Ishikawa (cell line): ENCODE measurements at regions not wholly inside any gene's neighbourhood (a gene's known extent, or its start where the extent isn't known, plus 50 kb on each side); places are given as distances from the start of the nearest gene placed in this dataset.

Experiments
- CEBPB ChIP-seq: IDR thresholded peaks from 2 replicates; pipeline ENCODE4 v1.6.1; 2012
- CREB1 ChIP-seq: IDR thresholded peaks from 2 replicates; pipeline ENCODE4 v1.6.1; 2012; ENCODE audit warnings: low read depth
- EGR1 ChIP-seq: IDR thresholded peaks from 2 replicates; pipeline ENCODE4 v1.6.1; 2012
- EP300 ChIP-seq: IDR thresholded peaks from 2 replicates; pipeline ENCODE4 v1.6.1; 2012; ENCODE audit warnings: borderline replicate concordance
- FOXM1 ChIP-seq: IDR thresholded peaks from 2 replicates; pipeline ENCODE4 v1.6.1; 2012; ENCODE audit warnings: low read depth, borderline replicate concordance
- NFIC ChIP-seq: IDR thresholded peaks from 2 replicates; pipeline ENCODE4 v1.6.1; 2012
- RAD21 ChIP-seq: IDR thresholded peaks from 2 replicates; pipeline ENCODE4 v1.6.1; 2012; ENCODE audit warnings: low read depth
- TAF1 ChIP-seq: IDR thresholded peaks from 2 replicates; pipeline ENCODE4 v1.6.1; 2012; ENCODE audit warnings: low read depth, mild to moderate bottlenecking
- TCF12 ChIP-seq: IDR thresholded peaks from 2 replicates; pipeline ENCODE4 v1.6.1; 2012; ENCODE audit warnings: low read depth
- TEAD4 ChIP-seq: IDR thresholded peaks from 2 replicates; pipeline ENCODE4 v1.6.1; 2012
- YY1 ChIP-seq: IDR thresholded peaks from 2 replicates; pipeline ENCODE4 v1.6.1; 2012; ENCODE audit warnings: low read depth
- ZBTB7A ChIP-seq: IDR thresholded peaks from 2 replicates; pipeline ENCODE4 v1.6.1; 2012; ENCODE audit warnings: low read depth
- TF ChIP-seq, protein P1 (sequence below): IDR thresholded peaks from 2 replicates; pipeline ENCODE4 v1.6.1; 2012; ENCODE audit warnings: low read depth, mild to moderate bottlenecking
- TF ChIP-seq, protein P2 (sequence below): IDR thresholded peaks from 2 replicates; pipeline ENCODE4 v1.6.1; 2012
- TF ChIP-seq, protein P3 (sequence below): IDR thresholded peaks from 2 replicates; pipeline ENCODE4 v1.6.1; 2012

DNA sequence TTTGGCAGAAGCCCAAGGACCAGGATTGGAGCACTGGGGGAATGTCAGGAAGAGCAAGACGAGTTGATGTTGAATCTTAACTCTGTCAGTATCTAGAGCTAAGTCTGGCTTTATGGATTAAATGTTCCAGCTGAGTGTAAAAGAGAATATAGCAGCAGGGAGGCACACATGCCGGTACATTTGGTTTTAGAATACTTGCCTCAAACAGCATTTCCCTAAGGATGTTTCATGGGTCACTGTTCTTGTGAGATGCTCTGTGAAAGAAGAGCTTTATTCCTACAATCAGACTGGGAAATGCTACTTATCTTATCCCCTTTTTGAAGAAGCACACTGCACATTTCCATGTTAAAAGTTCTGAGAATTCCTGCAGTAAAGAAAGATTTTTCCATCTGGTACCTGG, 440.3 kb upstream of the B3GALT2 start:
- TF ChIP-seq EGR1 (no peak), EP300 (no peak), ZBTB7A (no peak), CEBPB (no peak), TAF1 (no peak), RAD21 (no peak), NFIC (no peak), FOXM1 (no peak), TCF12 (no peak), YY1 (no peak), TEAD4 (no peak), CREB1 (no peak)
- TF ChIP-seq, protein P1, sequence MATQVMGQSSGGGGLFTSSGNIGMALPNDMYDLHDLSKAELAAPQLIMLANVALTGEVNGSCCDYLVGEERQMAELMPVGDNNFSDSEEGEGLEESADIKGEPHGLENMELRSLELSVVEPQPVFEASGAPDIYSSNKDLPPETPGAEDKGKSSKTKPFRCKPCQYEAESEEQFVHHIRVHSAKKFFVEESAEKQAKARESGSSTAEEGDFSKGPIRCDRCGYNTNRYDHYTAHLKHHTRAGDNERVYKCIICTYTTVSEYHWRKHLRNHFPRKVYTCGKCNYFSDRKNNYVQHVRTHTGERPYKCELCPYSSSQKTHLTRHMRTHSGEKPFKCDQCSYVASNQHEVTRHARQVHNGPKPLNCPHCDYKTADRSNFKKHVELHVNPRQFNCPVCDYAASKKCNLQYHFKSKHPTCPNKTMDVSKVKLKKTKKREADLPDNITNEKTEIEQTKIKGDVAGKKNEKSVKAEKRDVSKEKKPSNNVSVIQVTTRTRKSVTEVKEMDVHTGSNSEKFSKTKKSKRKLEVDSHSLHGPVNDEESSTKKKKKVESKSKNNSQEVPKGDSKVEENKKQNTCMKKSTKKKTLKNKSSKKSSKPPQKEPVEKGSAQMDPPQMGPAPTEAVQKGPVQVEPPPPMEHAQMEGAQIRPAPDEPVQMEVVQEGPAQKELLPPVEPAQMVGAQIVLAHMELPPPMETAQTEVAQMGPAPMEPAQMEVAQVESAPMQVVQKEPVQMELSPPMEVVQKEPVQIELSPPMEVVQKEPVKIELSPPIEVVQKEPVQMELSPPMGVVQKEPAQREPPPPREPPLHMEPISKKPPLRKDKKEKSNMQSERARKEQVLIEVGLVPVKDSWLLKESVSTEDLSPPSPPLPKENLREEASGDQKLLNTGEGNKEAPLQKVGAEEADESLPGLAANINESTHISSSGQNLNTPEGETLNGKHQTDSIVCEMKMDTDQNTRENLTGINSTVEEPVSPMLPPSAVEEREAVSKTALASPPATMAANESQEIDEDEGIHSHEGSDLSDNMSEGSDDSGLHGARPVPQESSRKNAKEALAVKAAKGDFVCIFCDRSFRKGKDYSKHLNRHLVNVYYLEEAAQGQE = no peak
- TF ChIP-seq, protein P2, sequence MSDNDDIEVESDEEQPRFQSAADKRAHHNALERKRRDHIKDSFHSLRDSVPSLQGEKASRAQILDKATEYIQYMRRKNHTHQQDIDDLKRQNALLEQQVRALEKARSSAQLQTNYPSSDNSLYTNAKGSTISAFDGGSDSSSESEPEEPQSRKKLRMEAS = no peak
- TF ChIP-seq, protein P3, sequence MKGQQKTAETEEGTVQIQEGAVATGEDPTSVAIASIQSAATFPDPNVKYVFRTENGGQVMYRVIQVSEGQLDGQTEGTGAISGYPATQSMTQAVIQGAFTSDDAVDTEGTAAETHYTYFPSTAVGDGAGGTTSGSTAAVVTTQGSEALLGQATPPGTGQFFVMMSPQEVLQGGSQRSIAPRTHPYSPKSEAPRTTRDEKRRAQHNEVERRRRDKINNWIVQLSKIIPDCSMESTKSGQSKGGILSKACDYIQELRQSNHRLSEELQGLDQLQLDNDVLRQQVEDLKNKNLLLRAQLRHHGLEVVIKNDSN = no peak

DNA sequence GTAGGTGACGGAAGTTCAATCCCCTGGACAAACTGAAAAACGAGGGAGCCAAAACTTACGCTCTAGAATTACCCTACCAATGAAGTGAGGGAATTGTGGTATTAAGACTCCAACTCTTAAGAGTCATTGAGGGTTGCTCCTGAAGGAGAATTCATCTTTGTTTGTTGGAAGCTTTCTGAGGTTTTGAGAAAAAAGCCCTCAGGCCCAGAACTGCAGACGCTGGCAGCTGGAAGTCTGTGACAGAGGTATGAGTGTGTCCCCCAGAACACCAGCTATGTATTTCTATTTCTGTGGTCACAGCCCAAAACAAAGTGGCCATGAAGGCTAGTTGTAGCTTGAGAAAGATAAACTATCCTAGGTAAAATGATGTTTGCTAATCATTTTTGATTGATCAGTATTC, 438.8 kb upstream of the B3GALT2 start:
- TF ChIP-seq CREB1 = no peak
- TF ChIP-seq RAD21 = no peak
- TF ChIP-seq EGR1 = no peak
- TF ChIP-seq, protein P2 = no peak
- TF ChIP-seq EP300 = no peak
- no peak for TF ChIP-seq TAF1
- TF ChIP-seq, protein P1 = no peak
- no peak for TF ChIP-seq FOXM1
- no peak for TF ChIP-seq TCF12
- no peak for TF ChIP-seq ZBTB7A
- no peak for TF ChIP-seq CEBPB
- TF ChIP-seq YY1 = no peak
- no peak for TF ChIP-seq TEAD4
- TF ChIP-seq, protein P3 = no peak
- no peak for TF ChIP-seq NFIC

DNA sequence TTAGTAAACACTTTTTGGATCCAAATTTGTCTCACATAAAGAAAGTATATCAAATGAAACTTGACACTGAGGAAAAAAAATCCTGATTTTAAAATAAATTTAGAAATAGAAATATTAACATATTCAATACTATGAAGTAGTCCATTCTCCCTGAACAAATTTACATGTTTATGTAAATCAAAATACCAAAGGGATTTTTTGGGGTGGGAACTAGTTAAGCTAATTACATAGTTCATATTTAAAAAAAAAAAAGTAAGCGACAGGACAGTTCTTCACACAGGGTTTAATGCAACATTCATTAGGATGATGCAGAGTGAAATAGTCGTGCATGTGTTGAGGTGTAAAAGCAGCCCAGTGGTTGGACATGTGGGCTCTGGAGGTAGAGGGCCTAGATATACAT, 433.5 kb upstream of the B3GALT2 start:
- no peak for TF ChIP-seq FOXM1
- TF ChIP-seq TEAD4 = no peak
- TF ChIP-seq ZBTB7A = no peak
- TF ChIP-seq, protein P3 = no peak

DNA sequence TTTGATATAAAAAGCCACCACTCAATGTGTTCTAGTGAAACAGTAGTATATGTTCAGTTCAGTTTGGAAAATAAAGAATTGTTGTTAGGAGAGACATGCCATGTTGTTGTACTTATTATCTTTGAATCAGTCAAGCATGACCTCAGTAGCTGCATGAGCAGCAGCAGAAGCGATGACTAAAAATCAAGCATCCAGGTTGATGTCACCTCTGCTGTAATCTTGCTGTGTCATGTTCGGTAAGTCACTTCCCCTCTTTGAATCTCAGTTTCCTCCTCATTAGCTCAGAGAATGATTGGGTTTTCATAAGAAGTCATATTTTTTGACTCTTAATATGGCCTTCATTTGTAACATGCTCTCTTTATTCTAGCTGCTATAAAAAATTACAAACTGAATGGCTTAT, 428.4 kb upstream of the B3GALT2 start:
- no peak for TF ChIP-seq CREB1
- no peak for TF ChIP-seq RAD21
- TF ChIP-seq, protein P1 = no peak
- no peak for TF ChIP-seq NFIC
- TF ChIP-seq TAF1 = no peak
- no peak for TF ChIP-seq TEAD4
- TF ChIP-seq YY1 = no peak
- no peak for TF ChIP-seq TCF12
- no peak for TF ChIP-seq EGR1
- TF ChIP-seq FOXM1 = no peak
- no peak for TF ChIP-seq EP300
- no peak for TF ChIP-seq ZBTB7A
- TF ChIP-seq, protein P3 = no peak
- TF ChIP-seq CEBPB = no peak
- TF ChIP-seq, protein P2 = no peak
